H1 (cell line): ENCODE measurements at regions not wholly inside any gene's neighbourhood (a gene's known extent, or its start where the extent isn't known, plus 50 kb on each side); places are given as distances from the start of the nearest gene placed in this dataset.

ENCODE experiments used
- CTCF ChIA-PET: fragments of 300-600 bp; sonication (Branson Sonifier 250); formaldehyde crosslinking; loops from one replicate; lab custom pipeline; 2021; ENCODE audit not compliant: partially characterized antibody; lab: Charles Lee
- POLR2A ChIA-PET: fragments of 300-600 bp; sonication (Branson Sonifier 250); formaldehyde crosslinking; loops from one replicate; lab custom pipeline; 2021; ENCODE audit warnings: inconsistent platforms; ENCODE audit not compliant: partially characterized antibody; lab: Charles Lee
- DNase-seq, 2 experiments: peaks; one replicate each; pipeline versions ENCODE4 v3.0.0 to v3.0.0-alpha.2; 2010 to 2022; ENCODE audit warnings: low spot score in 2 of 2, low read depth in 1 of 2, mixed read lengths in 1 of 2
- FAIRE-seq: peaks from 2 replicates; lab custom pipeline; 2011; peaks lifted over from hg19 to GRCh38; lab: Jason Lieb, UNC
- H2AFZ ChIP-seq: 2 replicates; pipeline ENCODE4 v1.8.1; 2012; ENCODE audit warnings: low read length, inconsistent platforms
- H2AK5ac ChIP-seq: 2 replicates; pipeline ENCODE4 v1.6.1; 2013; ENCODE audit warnings: low read depth, low read length
- H2BK120ac ChIP-seq: replicated peaks from 2 replicates; pipeline ENCODE3; 2013; ENCODE audit warnings: low read depth, low read length, inconsistent platforms
- H2BK12ac ChIP-seq: 2 replicates; pipeline ENCODE4 v1.6.1; 2013; ENCODE audit warnings: low read depth, low read length
- H2BK15ac ChIP-seq: 2 replicates; pipeline ENCODE4 v1.6.1; 2013; ENCODE audit warnings: low read length
- H2BK20ac ChIP-seq: 2 replicates; pipeline ENCODE4 v1.6.1; 2013; ENCODE audit warnings: low read length
- H2BK5ac ChIP-seq: 2 replicates; pipeline ENCODE4 v1.6.1; 2013; ENCODE audit warnings: low read depth, low read length
- H3K14ac ChIP-seq: 2 replicates; pipeline ENCODE4 v1.6.1; 2013; ENCODE audit warnings: inconsistent platforms; ENCODE audit not compliant: insufficient read length
- H3K18ac ChIP-seq: 2 replicates; pipeline ENCODE4 v1.6.1; 2013; ENCODE audit warnings: low read length; ENCODE audit errors: extremely low read depth
- H3K23ac ChIP-seq: 2 replicates; pipeline ENCODE4 v1.6.1; 2013; ENCODE audit warnings: inconsistent platforms; ENCODE audit not compliant: insufficient read length
- H3K23me2 ChIP-seq: 2 replicates; pipeline ENCODE4 v1.6.1; 2013; ENCODE audit warnings: low read depth, low read length
- H3K27ac ChIP-seq: 2 replicates; pipeline ENCODE4 v1.6.1; 2011; ENCODE audit warnings: low read depth, low read length, inconsistent platforms
- H3K27me3 ChIP-seq, 4 experiments: replicated peaks in 1 of 4; 1 replicate in 1 of 4; 2 replicates in 3 of 4; pipeline versions ENCODE4 v1.6.1 to v1.8.1; 2011 to 2013; ENCODE audit warnings: low read length in 3 of 4, mild to moderate bottlenecking in 3 of 4, inconsistent platforms in 2 of 4, mixed read lengths in 2 of 4, moderate library complexity in 1 of 4; ENCODE audit not compliant: control insufficient read depth in 3 of 4, insufficient read depth in 3 of 4; ENCODE audit errors: extremely low read depth in 1 of 4
- H3K36me3 ChIP-seq, 4 experiments: 2 replicates each; pipeline versions ENCODE4 v1.6.1 to v1.8.1; 2011 to 2013; ENCODE audit warnings: mild to moderate bottlenecking in 4 of 4, low read length in 3 of 4, moderate library complexity in 2 of 4, control low read depth in 1 of 4, inconsistent platforms in 1 of 4; ENCODE audit not compliant: insufficient read depth in 4 of 4, control insufficient read depth in 2 of 4
- H3K4ac ChIP-seq: replicated peaks from 2 replicates; pipeline ENCODE3; 2013; ENCODE audit warnings: low read length, low read depth, mixed read lengths, inconsistent platforms; ENCODE audit not compliant: insufficient read length
- H3K4me1 ChIP-seq, 4 experiments: replicated peaks in 1 of 4; 1 replicate in 1 of 4; 2 replicates in 3 of 4; pipeline versions ENCODE4 v1.6.1 to v1.8.1; 2011 to 2013; ENCODE audit warnings: low read length in 3 of 4, inconsistent platforms in 2 of 4, mixed read lengths in 1 of 4; ENCODE audit not compliant: insufficient read depth in 4 of 4, control insufficient read depth in 3 of 4
- H3K4me2 ChIP-seq, 2 experiments: 2 replicates each; pipeline versions ENCODE4 v1.6.1 to v1.8.1; 2011 to 2013; ENCODE audit warnings: low read depth in 2 of 2, low read length in 2 of 2, control low read depth in 1 of 2, inconsistent platforms in 1 of 2, mild to moderate bottlenecking in 1 of 2; ENCODE audit not compliant: insufficient read depth in 1 of 2
- H3K4me3 ChIP-seq, 4 experiments: fragments of 200-600, 300-600 bp in 1 of 4; sonication (generic), shearing (Covaris generic), sonication (Bioruptor Twin) in 1 of 4; 2 replicates each; pipeline versions ENCODE4 v1.5.1 to v1.8.1; 2011 to 2016; ENCODE audit warnings: low read length in 4 of 4, low read depth in 3 of 4, control low read depth in 2 of 4, inconsistent platforms in 2 of 4, mild to moderate bottlenecking in 2 of 4, mixed read lengths in 1 of 4, moderate library complexity in 1 of 4; ENCODE audit not compliant: insufficient read depth in 2 of 4; ENCODE audit errors: extremely low read depth in 1 of 4
- H3K56ac ChIP-seq: replicated peaks from 2 replicates; pipeline ENCODE3; 2013; ENCODE audit warnings: low read depth, mild to moderate bottlenecking, mixed read lengths, low read length, inconsistent platforms; ENCODE audit not compliant: insufficient read length
- H3K79me1 ChIP-seq: 2 replicates; pipeline ENCODE4 v1.6.1; 2013; ENCODE audit warnings: low read depth, low read length, control low read depth
- H3K79me2 ChIP-seq, 2 experiments: 2 replicates each; pipeline versions ENCODE4 v1.6.1 to v1.8.1; 2012 to 2013; ENCODE audit warnings: low read length in 2 of 2, mild to moderate bottlenecking in 2 of 2, inconsistent platforms in 1 of 2; ENCODE audit not compliant: insufficient read depth in 2 of 2, control insufficient read depth in 1 of 2
- H3K9ac ChIP-seq, 4 experiments: replicated peaks in 1 of 4; 1 replicate in 1 of 4; 2 replicates in 3 of 4; pipeline versions ENCODE4 v1.6.1 to v1.8.1; 2011 to 2013; ENCODE audit warnings: low read depth in 3 of 4, low read length in 3 of 4, control low read depth in 2 of 4, mild to moderate bottlenecking in 2 of 4, moderate library complexity in 2 of 4, inconsistent platforms in 1 of 4; ENCODE audit errors: extremely low read depth in 1 of 4
- H3K9me3 ChIP-seq, 2 experiments: 2 replicates each; pipeline versions ENCODE4 v1.6.1 to v1.8.1; 2012 to 2013; ENCODE audit warnings: mild to moderate bottlenecking in 2 of 2, moderate library complexity in 2 of 2, control low read depth in 1 of 2, inconsistent platforms in 1 of 2, low read depth in 1 of 2, low read length in 1 of 2, mixed read lengths in 1 of 2; ENCODE audit not compliant: insufficient read depth in 2 of 2
- H4K20me1 ChIP-seq, 2 experiments: replicated peaks in 1 of 2; 2 replicates each; pipeline versions ENCODE3 to v1.8.1; 2011 to 2013; ENCODE audit warnings: inconsistent platforms in 2 of 2, low read length in 2 of 2, mild to moderate bottlenecking in 1 of 2; ENCODE audit not compliant: insufficient read depth in 2 of 2, control insufficient read depth in 1 of 2
- H4K5ac ChIP-seq: 2 replicates; pipeline ENCODE4 v1.6.1; 2013; ENCODE audit warnings: low read length, low read depth, mixed read lengths, inconsistent platforms; ENCODE audit not compliant: insufficient read length
- H4K8ac ChIP-seq: 2 replicates; pipeline ENCODE4 v1.8.0; 2013; ENCODE audit warnings: mild to moderate bottlenecking, moderate library complexity, low read length, inconsistent platforms; ENCODE audit not compliant: insufficient read depth; ENCODE audit errors: extremely low read depth
- H4K91ac ChIP-seq: replicated peaks from 2 replicates; pipeline ENCODE3; 2013; ENCODE audit warnings: low read length, mixed read lengths, inconsistent platforms; ENCODE audit not compliant: insufficient read length
- CHD2 ChIP-seq: IDR thresholded peaks from 2 replicates; pipeline ENCODE4 v1.6.1; 2012; ENCODE audit warnings: low read length, improper control_type of control experiment
- HDAC2 ChIP-seq, 2 experiments: fragments of 300-600 bp in 1 of 2; sonication (generic) in 1 of 2; IDR thresholded peaks; 2 replicates each; pipeline ENCODE4 v1.6.1; 2011 to 2012; ENCODE audit warnings: low read depth in 2 of 2, low read length in 2 of 2, mild to moderate bottlenecking in 2 of 2, moderate library complexity in 2 of 2, borderline replicate concordance in 1 of 2, inconsistent platforms in 1 of 2
- HDAC6 ChIP-seq: IDR thresholded peaks from one replicate; pipeline ENCODE4 v1.7.1; 2012; ENCODE audit warnings: low read depth, mild to moderate bottlenecking, inconsistent platforms, low read length, moderate library complexity
- KDM5A ChIP-seq: fragments of 200-600 bp; IDR thresholded peaks from 2 replicates; pipeline ENCODE4 v1.7.1; 2012; ENCODE audit warnings: mild to moderate bottlenecking, low read length, inconsistent platforms, mixed read lengths
- POLR2A ChIP-seq, 2 experiments: IDR thresholded peaks; 1 replicate in 1 of 2; 2 replicates in 1 of 2; pipeline ENCODE4 v1.6.1; 2011; ENCODE audit warnings: low read depth in 2 of 2, low read length in 2 of 2, mild to moderate bottlenecking in 2 of 2; ENCODE audit errors: control extremely low read depth in 1 of 2
- RAD21 ChIP-seq, 2 experiments: IDR thresholded peaks in 1 of 2; conservative IDR thresholded peaks in 1 of 2; 2 replicates each; pipeline ENCODE4 v1.6.1; 2011; ENCODE audit warnings: low read depth in 2 of 2, low read length in 2 of 2, improper control_type of control experiment in 1 of 2, inconsistent platforms in 1 of 2, mild to moderate bottlenecking in 1 of 2, moderate library complexity in 1 of 2
- RBBP5 ChIP-seq: IDR thresholded peaks from 2 replicates; pipeline ENCODE4 v1.7.1; 2012; ENCODE audit warnings: low read depth, mild to moderate bottlenecking, inconsistent platforms, low read length, moderate library complexity, borderline replicate concordance
- SP1 ChIP-seq: IDR thresholded peaks from 2 replicates; pipeline ENCODE4 v1.6.1; 2011; ENCODE audit warnings: low read depth, low read length
- TAF1 ChIP-seq: IDR thresholded peaks from 2 replicates; pipeline ENCODE4 v1.6.1; 2011; ENCODE audit warnings: mild to moderate bottlenecking, low read depth, low read length
- TCF12 ChIP-seq: IDR thresholded peaks from 2 replicates; pipeline ENCODE4 v1.6.1; 2011; ENCODE audit warnings: low read depth, mild to moderate bottlenecking, low read length
- WGBS, 2 experiments: shearing (Covaris generic) in 1 of 2; methylation state at CpG; one replicate each; pipeline versions ENCODE4 v1.1.6 to v1.1.7; 2013 to 2015; ENCODE audit warnings: low lambda C conversion rate in 2 of 2, mixed read lengths in 2 of 2, inconsistent platforms in 1 of 2, low coverage in 1 of 2, missing lambda C conversion rate in 1 of 2; ENCODE audit not compliant: insufficient replicate concordance in 2 of 2, insufficient coverage in 1 of 2, insufficient read length in 1 of 2; ENCODE audit errors: extremely low coverage in 1 of 2, missing lambda C conversion rate in 1 of 2; 5-methylcytosine and 5-hydroxymethylcytosine counted together
- TF ChIP-seq, protein P1 (sequence below): IDR thresholded peaks from 2 replicates; pipeline ENCODE4 v1.6.1; 2012; ENCODE audit warnings: inconsistent platforms
- TF ChIP-seq, protein P2 (sequence below): IDR thresholded peaks from 2 replicates; pipeline ENCODE4 v1.6.1; 2011; ENCODE audit warnings: low read depth, mild to moderate bottlenecking, low read length; ENCODE audit not compliant: insufficient read depth

DNA sequence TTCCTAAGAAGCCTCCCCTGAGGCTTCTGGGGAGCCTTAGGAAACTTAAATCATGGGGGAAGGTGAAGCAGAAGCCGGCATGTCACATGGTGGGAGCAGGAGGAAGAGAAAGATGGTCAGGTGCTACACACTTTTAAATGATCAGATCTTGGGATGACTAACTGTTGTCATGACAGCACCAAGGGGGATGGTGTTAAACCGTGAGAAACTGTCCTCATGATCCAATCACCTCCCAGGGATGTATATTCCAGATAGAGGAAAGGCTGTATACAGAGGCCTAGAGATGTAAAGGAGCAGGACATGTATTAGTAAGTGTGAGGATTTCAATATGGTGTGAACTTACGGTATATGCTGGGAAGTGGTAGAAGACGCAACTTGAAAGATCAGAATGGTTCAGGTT is 121.1 kb downstream of the CAND1 start:
- POLR2A ChIA-PET, result no interaction called here
- H3K4me3 ChIP-seq, result no peak overlapping the region
- DNase-seq (no peak), FAIRE-seq (no peak)
- CTCF ChIA-PET, result interaction anchor here (1.2 to 1.5 kb wide), 2 partner anchors 24 to 51 kb away, joined by 8 read pairs; no protein-coding TSS in a partner anchor
- no peak overlapping the region for H4K5ac ChIP-seq
- 90% methylated on average over 4 of the region's 4 CpGs; no CpG with 5 or more reads in 1 of the 2 experiments for WGBS, 2 experiments
- H3K4me2 ChIP-seq, result no peak overlapping the region
- H3K27me3 ChIP-seq, result no peaks in the 10 kb centered on the region
- H2BK15ac ChIP-seq, result no peak overlapping the region
- no peak overlapping the region for H3K18ac ChIP-seq
- H2BK5ac ChIP-seq, result no peak overlapping the region
- no peaks in the 10 kb centered on the region for H3K79me1 ChIP-seq
- H3K36me3 ChIP-seq, result no peaks in the 10 kb centered on the region
- H3K23ac ChIP-seq, result no peak overlapping the region
- H2BK12ac ChIP-seq, result no peak overlapping the region
- no peak overlapping the region for H3K9ac ChIP-seq
- H3K14ac ChIP-seq, result no peak overlapping the region
- no peak overlapping the region for H2AK5ac ChIP-seq
- no peak overlapping the region for H3K56ac ChIP-seq
- H2BK20ac ChIP-seq, result no peak overlapping the region
- H3K9me3 ChIP-seq, result no peaks in the 10 kb centered on the region
- no peak overlapping the region for H3K27ac ChIP-seq
- no peaks in the 10 kb centered on the region for H3K79me2 ChIP-seq
- no peak overlapping the region for H4K91ac ChIP-seq
- H3K23me2 ChIP-seq, result no peaks in the 10 kb centered on the region
- H4K8ac ChIP-seq, result no peak overlapping the region
- H3K4ac ChIP-seq, result no peak overlapping the region
- no peaks in the 10 kb centered on the region for H4K20me1 ChIP-seq
- no peak overlapping the region for H2BK120ac ChIP-seq
- no peak overlapping the region for H2AFZ ChIP-seq
- H3K4me1 ChIP-seq, result peaks cover 2 to 7% (median 4%) of the 10 kb centered on the region in 4 experiments; a peak in 5 of 7 replicates
- TF ChIP-seq, protein P1, sequence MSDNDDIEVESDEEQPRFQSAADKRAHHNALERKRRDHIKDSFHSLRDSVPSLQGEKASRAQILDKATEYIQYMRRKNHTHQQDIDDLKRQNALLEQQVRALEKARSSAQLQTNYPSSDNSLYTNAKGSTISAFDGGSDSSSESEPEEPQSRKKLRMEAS, result no peak
- TF ChIP-seq SP1 (no peak), RBBP5 (no peak), RAD21 (IDR thresholded peaks at IDR 0.05 in 1 of 2, conservative IDR thresholded peaks at IDR 0.05 in 1 of 2; ENCODE audit: low read depth in 2 of 2, low read length in 2 of 2) (no peak), HDAC2 (IDR thresholded peaks at IDR 0.05; ENCODE audit: borderline replicate concordance in 1 of 2, low read depth in 2 of 2, low read length in 2 of 2) (no peak), TAF1 (no peak), TCF12 (no peak), CHD2 (no peak), KDM5A (no peak), POLR2A (IDR thresholded peaks at IDR 0.05; ENCODE audit: control extremely low read depth in 1 of 2, low read depth in 2 of 2, low read length in 2 of 2) (no peak), HDAC6 (no peak)
- TF ChIP-seq, protein P2, sequence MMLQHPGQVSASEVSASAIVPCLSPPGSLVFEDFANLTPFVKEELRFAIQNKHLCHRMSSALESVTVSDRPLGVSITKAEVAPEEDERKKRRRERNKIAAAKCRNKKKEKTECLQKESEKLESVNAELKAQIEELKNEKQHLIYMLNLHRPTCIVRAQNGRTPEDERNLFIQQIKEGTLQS, result no peak
